WI38 (cell line): ENCODE measurements at regions not wholly inside any gene's neighbourhood (a gene's known extent, or its start where the extent isn't known, plus 50 kb on each side); places are given as distances from the start of the nearest gene placed in this dataset.

Source experiments
- H3K4me3 ChIP-seq: 2 replicates; pipeline ENCODE4 v1.5.1; 2011; ENCODE audit warnings: low read depth, mild to moderate bottlenecking, control low read depth, low read length
- CTCF ChIP-seq: IDR thresholded peaks from 2 replicates; pipeline ENCODE4 v1.5.1; 2012; ENCODE audit warnings: low read depth, mild to moderate bottlenecking, control low read depth, low read length

- no peak for TF ChIP-seq CTCF
- H3K4me3 ChIP-seq: no peak overlapping the region
Observed at GRCh38 chr5:114665551-114665950, 303.7 kb downstream of the KCNN2 start.

GRCh38 chr5:114660791-114661190, 298.9 kb downstream of the KCNN2 start:
- TF ChIP-seq CTCF: no peak
- no peak overlapping the region for H3K4me3 ChIP-seq

- TF ChIP-seq CTCF: no peak
- no peak overlapping the region for H3K4me3 ChIP-seq
Observed at GRCh38 chr5:114658194-114658593, 296.3 kb downstream of the KCNN2 start.

DNA sequence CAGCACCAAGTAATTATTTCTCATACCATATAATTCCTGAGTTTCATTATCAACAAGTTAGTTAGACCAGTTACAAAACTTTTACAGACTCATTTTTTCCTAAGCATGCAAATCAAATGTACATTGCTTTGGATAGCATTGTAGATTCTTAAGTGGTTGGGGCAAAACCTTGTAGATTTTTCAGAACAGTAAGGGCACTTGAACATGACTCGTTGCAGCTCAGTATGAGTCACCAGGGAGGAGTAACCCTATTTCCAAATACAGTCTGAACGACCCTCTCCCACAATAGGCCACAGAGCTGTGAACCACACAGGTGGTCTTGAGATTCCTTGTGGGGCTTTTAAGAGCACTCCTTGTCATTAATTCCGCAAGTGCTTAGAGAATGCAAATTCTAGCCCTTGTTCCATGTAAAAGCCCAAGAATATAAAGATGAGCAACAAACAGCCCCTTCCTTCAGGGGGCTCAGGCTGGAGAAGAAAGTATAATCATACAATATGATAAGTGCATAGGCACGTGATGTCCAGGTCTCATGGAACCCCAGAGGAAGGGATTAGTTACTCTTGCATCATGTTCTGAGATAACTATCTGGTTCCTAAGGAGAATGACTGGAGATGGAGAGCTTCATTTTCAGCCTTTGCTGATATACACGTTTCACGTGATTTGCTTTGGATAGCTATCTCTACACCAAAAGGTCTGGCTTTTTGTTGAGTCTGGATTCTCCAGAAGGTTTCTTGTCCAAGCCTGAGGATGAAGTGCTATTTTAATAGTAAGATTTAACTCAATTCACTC, 295.7 kb downstream of the KCNN2 start:
- no peak for TF ChIP-seq CTCF

DNA sequence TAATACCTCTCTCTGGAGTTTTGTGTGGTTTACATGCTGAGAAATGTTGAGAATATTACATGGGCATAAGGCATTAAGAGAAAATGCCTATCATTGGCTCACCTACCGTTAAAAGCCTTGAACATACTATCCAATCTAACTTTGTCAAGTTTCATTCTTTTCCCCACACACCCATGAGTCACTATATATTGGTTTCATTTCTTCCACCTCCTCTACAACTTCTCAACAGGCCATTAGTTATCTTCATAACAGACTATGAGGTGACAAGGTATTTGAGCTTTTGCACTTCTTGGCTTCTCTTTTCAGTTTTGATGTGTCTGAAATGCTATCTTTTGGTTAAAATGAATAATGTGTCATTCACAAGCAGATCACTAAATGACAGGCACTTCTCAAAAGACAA, 288.0 kb downstream of the KCNN2 start:
- H3K4me3 ChIP-seq: no peak overlapping the region
- TF ChIP-seq CTCF: no peak

More for the DNA sequence above, 295.7 kb downstream of the KCNN2 start:
- H3K4me3 ChIP-seq: no peak overlapping the region

DNA sequence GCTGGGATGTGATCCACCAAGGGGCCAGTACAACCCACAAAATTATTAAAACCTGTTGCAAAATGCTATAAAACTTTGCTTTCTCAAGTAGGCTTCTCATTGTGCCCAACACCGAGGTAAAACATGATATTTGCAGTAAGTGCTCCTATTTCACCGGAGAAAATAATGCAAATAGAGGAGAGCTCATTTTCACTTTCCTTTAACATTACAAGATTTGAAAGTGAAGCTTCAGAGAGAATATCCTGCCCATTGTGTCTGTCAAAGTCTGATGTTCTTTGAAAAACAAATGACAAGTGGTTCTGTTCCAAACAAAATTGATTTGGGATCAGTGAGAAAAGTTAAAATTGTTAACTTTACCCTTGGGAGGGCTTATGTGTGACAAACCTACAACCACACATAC, 287.1 kb downstream of the KCNN2 start:
- H3K4me3 ChIP-seq: no peak overlapping the region
- TF ChIP-seq CTCF: no peak

DNA sequence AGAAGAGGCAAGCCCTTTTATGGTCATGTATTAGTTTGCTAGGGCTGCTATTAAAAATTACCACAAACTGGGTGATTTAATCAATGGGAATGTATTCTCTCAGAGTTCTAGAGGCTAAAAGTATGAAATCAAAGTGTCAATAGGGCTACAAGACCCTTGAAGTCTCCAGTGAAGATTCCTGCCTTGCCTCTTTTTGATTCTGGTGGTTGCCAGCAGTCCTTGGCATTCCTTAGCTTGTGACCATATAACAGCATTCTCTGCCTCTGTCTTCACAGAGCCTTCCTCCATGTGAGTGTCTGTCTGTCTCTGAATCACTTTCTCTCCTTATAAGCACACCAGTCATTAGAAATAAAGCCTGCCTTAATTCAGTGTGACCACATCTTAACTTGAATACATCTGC, 282.7 kb downstream of the KCNN2 start:
- TF ChIP-seq CTCF: no peak
- H3K4me3 ChIP-seq: no peak overlapping the region
